ENCODE measurements at regions not wholly inside any gene's neighbourhood (a gene's known extent, or its start where the extent isn't known, plus 50 kb on each side); places are given as distances from the start of the nearest gene placed in this dataset.
A peak's percentile ranks its signal among the peaks of the same experiment; 100 is the strongest.

DNA sequence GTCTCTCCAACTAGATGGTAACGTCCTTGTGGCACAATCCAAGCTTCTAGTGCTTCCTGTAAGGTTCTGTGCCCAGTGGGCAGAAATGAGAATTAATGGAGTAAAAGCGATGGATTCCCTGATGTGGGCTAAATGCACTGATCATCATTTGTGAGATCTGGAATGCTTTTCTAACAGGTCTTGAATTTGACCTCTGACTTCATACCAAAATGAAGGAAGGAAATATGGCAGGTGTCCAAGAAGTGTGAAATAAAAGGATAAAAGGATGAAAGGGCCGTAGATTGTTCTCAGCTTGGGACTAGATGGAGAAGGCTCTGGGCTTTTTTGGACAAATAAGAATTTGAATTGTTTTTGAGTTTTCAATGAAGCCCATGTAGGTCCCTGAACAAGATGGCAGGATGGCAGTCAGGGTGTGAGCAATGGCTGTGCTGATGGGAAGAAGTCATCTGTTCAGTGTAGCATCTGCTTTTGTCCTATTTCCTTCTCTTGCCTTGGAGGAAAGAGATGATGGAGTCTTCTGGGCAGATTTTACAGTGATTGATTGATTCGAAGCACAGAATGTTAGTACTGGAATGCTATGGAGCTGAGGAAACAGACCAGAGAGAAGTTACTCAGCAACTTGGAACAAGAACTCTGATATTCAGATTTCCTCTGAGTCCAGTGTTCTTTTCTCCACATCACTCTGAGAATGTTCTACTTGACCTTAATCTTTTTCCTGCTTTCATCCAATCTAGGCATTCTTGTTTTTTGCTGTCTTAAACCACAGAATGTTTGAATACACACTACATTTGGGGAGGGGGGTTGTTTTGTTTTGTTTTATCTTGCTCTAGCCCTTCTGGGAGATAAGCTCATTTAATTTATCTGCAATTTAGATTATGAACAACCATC, 286.0 kb downstream of the HLX start:
- DNase-seq, result no peak

DNA sequence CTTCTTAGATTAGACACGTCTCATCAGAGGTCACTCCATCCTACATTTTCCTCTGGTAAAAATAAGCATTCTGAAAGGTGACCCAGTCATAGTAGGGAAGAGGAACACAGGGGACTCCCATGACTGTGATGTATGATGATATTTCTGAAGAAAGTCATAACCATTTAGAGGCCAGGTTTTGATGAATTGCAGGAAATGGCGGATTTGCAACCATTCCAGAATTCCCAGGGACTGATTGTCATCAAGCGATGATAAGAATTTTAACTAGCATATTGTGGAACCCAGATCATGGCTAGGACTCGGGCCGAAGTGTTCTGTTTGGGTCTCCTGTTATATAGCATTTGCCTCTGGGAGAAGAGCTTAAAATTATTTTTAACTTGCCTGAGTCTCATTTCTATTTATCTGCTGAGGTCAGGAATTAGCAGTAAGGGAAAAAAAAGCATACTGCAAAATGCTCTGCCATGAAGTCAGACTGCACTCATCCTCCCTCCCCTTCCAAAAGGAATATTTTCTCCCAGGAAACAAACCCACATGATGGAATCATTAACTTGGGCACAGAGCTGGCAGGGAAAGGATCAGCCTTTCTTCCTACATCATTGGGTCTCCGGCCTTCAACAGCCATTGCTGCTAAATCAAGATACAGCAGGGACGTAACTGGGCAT, 286.7 kb downstream of the HLX start:
- DNase-seq, result no peak

DNA sequence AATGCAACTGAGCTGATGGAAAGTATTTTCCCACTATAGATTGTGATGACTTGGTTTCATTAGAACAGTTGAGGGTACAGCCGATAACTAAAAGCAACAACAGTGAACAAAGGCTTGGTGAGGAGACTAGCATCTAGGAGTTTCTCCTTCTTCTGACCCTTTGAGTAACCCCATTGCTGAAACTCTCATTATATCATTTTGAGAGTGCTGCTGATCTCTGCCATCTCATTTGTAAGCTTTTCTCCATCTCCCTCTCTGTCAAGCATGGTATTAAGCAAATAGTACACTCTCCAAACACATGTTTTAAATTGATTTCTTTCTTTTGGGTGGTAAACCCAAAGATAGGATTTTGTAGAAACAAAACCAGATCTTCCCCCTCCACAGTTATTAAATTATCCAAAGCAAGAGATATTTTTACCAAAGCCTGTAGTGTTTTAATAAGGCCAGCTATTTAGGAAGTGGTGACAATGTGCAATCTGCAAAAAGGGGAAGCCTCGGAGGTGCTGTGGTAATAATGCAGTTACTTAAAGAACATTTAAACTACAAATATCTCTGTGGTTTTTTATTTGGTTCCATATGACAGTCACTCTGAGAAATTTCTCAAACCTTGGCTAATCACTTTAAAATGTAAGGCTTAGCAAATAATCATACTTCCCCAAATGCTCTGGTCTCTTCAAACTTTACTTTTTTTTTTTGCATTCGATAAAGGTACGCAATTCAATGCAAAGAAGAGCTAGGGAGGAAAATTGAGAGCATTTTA, 287.5 kb downstream of the HLX start:
- DNase-seq, result no peak

DNA sequence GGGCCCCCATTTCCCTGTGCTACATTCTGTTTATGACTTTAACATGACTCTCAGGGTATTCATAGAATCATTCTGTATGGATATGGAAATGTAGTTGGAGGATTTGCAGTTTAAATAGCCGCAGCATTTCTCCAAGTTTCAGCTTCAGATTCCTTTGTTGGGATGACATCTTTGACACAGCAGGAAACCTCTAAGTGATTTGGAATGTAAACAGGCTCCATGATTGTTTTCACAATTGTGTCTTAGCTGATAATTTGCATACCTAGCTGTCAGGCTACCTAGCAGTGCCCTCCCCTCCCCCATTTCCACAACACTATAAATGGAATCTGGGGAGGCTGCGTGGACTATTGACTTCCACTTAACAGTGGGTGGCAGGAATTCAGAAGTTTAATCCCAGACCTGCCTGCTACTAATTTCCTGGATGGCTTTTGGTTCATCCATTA, 290.2 kb downstream of the HLX start:
- no peak for DNase-seq

DNA sequence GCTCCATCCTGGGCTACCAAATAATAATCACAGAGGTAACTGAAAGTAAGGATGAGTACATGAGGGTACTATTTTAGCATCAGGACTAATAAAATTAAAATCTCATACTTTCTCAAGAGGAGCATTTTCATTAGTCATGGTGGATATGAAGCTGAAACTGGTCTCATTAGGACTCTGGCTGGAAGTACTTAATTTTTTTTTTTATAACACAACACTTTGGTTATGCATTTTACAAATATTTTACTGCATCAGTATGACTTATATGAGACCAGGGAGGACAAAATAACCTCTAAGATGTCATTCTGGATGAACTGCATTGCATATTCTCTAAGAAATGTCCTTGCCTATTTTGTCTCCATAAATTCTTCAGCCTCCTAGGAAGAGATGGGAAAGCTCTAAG, 290.9 kb downstream of the HLX start:
- no peak for DNase-seq

DNA sequence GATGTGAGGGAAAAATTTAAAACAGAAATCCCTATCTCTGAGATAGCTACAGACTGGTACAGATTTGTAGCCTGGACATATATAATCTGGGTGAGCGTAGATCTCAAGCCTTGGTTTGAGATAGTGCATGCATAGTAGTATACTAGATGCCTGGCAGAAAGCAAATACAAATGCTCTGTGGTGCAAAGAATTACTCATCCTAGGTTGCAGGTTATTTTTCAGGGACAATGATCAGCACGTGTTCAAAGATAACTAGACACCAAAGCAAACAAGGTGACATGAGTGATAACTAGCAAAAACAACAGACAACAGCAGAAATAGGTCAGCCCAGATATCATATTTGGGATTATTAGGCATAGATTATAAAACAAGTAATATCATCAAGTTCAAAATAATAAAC, 292.5 kb downstream of the HLX start:
- no peak for DNase-seq

DNA sequence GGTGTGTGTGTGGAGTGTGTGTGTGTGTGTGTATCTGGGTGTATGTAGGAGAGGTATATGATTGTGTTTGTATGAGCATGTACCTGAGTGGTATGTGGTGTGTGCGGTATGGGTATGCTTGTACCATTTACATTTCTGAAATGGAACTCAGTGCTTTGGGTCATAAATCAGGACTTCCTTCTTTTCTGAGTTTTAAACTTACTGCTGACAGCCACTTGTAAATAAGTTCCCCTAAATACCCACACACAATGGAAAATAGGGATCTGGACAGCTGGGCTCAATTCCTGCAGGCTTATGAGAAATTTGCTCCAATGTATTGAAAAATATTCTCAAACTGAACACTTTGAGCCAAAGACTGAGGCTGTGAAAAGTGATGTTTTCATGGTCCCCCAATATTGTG, 293.6 kb downstream of the HLX start:
- DNase-seq, result no peak

DNA sequence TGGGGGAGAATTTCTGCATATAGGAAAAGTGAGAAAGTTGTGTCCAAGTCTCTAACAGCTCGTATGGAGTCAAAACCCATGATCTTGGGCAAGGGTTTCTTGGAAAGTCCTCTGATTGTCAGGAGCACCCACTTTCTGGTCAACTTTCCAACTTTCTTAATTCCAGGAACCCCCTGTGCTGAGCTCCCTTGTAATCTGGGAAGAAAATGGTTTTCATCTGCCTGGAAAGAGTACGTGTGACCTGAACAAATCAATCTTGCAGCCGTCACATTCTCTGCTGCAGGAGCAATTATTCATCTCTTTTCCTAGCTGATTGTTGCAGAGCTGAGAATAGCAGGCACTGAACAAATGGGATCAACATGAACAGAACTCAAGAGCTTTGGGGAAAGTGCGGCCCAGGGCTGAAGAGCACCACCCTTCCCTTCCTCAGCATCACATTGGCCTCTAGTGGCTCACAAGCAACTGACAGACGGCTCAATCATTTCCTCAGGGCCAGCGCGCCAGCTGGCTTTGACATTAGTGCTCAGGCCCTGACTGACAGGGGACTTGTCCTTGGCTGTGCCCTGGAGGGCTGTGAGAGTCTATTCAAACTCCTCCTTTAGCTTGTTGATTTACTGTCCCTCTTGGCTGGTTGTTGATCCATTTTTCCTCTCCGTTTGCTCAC, 295.2 kb downstream of the HLX start:
- no peak for DNase-seq

DNA sequence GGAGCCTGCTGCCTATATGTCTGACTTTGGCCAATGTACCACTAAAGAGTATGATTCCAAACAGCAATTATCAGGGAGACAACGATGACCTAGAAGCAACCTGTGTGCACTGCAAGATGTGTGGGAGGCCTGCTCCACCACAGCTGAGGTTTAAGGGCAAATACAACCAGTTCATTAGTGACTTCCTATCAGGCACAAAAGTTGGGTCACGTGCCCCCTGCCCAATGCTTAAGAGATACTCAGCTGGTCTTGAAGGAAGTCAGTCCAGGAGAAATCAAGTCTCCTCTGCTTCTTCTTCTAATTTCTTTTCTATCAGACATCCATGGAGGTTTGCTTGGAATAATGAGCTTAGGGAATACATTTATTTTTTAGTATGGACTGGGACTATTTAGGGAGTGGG, 296.0 kb downstream of the HLX start:
- no peak for DNase-seq

DNA sequence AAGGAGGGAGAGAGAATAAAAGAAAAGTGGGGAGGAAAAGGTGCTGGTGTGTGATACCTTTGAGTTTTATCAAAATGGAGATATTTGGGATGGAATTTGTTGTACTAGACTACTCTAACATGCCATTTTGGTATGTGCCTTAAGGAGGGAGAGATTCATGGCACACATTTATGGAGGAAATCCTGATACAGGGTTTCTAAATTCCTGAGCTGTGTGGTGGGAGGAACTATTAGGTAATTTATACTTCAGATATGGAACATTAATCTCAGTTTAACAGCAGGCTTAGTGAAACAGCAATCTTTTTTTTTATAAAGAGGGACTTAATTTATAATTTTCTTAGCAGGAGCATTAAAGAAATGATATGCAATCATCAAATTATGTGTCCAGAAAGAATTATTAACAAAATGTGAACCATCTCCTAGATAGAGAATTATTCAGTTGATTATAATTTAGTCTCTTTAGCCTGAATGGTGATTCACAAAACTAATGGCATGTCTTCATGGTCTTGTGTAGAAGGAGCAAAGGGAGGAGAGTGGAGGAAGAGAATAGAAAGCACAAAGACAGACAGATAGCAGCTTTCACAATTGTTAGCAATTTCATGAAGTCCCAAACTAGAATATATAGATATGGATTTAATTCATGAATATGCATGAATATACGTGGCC, 301.6 kb downstream of the HLX start:
- no peak for DNase-seq

DNA sequence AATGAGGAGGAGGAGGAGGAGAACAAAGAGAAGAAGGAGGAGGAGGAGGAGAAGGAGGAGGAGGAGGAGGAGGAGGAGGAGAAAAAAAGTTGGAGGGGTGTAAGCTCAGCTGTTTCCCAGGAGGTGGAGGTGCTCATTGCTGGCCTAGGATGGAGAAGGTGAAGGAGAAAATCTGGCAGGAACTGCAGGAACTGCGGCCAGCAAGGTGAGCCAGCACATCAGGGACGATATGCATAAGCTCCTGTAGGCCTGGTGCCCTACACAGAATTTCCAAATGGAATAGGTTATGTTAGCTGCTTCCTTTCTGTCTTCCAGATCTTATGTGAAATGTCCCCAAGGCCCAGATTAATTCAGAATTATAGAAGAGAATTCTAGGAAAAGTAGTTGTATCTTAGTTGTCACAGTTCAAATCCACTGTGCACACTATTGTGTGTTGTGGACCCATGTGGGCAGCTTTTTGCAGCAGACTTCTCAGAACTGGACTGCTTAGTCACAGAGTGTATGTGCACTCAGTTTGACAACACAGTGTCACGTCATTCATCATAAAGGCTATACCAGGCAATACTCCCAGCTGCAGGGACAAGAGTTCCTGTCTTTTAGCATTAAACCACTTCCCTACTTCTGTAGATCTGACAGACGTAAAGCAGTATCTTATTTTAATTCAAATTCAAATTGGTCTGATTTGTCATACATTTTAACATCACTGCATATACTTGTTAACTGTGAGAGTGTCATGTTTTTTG, 303.7 kb downstream of the HLX start:
- no peak for DNase-seq

DNA sequence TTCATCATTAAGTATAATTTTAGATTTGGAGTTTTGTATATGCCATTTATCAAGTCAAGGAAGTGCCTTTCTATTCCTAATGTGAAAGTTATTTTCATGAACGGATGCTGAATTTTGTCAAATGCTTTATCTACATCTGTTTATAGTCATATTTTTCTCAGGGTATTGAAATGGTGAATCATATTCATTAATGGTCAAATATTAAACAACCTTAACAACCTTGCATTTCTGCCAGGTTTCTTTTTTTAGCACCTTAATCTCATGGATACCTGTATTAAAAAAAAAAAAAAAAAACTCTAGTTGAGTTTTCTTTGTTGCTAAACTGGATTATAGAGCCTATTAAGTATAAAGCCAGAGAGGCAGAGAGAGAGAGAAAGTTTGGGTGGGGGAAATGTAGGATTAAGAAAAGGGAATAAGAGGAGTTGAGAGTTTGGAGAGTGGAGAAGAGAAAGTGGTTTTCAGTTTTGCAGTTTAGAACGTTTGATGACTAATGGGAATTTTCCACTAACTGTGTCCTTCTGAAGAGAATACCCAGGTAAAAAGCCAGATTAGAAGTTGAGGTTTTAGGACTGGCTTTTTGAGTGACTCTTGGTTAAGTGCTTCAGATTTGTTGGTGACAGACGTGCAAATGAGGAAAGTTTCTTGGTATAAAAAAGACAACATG, 305.0 kb downstream of the HLX start:
- DNase-seq, result no peak

DNA sequence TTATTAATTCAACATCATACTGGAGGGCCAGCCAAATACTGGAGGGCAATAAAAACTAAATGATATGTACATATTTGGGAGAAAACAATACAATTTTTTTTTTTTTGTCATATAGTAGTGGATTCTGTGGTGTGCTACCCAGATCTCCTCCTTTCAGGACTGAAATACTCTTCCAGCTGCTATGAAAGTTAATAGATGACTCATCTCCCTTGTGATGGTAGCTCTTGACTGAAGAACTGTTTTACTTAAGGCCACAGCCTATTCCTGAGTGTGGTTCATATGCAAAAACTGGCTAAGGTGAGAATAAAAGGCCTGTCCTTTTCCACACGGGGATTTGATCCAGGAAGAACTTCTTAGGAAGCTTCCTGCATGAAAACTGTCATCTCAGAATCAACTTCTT, 307.9 kb downstream of the HLX start:
- DNase-seq, result no peak

DNA sequence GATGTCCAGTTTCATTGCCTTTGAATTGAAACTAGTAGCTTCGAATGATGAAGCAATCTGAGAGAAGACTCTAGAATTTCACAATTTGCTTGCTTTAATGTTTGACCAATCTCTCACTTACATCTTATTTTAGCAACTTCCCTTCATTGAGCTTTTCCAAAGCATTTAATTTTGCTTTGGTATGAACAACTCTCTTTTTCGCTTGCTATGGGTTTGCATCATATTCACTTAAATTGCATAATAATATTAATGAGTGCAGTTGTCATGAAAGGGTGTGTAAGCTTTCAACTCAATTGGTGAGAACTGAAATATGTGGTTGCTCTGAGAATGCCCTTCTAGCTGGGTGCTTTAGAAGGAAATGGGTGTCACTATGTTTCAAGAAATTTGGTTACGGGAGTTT, 309.2 kb downstream of the HLX start:
- no peak for DNase-seq

DNA sequence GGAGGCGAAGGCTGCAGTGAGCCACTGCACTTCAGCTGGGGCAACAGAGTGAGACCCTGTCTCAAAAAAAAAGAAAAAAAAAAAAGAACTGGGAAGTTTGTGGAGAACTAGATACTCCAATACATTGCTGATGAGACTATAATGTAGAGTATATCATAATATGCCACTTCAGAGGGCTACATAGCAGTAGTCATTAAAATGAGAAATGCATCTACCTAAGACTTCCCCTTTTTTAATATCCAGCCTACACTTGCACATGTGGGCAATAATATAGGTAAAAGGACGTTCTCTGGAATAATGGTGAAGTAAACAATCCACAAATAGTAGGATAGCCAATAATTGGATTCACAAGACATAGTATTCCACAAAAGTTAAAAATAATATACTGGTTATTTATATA, 311.0 kb downstream of the HLX start:
- no peak for DNase-seq

DNA sequence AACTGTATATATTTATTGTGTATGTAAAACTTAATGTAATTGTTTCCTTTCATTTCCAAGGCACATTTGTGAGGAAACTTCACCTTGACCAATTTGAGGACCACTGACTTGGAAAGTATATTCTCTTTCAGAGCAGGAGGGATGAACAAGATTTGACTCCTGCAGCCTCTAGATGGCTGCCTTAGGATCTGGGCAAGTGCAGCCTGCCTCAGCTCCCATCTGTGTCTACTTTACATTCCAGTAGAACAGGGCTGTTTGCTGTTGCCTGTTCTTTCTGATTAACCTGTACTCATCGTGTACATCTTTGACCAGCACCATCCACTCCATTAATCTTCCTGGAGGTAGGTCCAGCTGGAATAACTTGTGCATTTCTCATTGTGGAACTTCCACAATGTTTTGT, 312.8 kb downstream of the HLX start:
- no peak for DNase-seq

DNA sequence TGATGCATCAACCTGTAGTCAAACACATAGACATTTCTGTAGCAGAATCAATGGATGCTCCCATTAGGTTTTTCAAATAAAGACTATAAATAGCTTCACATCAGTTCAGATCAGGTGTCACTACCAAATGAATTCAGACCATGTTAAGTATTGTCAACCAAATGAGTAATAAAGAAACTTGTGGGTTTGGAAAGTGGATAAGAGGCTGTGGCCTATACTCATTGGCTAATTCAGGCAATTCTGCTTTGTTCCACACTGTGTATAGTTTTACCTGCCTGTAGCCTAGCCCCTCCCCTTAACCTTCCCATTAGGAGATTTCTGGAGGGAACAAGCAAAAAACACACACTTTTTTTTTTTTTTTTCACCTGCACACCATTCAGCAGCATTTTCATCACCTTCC, 321.2 kb downstream of the HLX start:
- DNase-seq, result no peak

DNA sequence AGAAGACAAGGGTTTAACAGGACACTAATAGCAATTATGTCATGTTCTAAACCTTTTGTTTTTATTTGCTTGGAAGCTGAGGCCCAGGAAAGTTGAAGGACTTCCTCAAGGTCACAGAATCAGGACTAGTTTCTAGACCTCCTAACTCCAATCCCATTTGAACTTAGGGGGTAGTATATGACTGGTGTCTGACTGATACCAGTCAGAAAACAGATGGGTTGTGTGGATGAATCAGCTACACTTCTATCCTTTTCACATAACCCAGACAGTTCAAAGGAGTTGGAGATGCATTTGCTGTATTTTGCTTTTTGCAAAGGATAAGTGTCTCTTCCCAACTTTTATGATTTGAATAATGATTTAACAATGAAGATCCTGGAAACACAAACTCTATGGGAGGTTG, 322.5 kb downstream of the HLX start:
- DNase-seq, result no peak

DNA sequence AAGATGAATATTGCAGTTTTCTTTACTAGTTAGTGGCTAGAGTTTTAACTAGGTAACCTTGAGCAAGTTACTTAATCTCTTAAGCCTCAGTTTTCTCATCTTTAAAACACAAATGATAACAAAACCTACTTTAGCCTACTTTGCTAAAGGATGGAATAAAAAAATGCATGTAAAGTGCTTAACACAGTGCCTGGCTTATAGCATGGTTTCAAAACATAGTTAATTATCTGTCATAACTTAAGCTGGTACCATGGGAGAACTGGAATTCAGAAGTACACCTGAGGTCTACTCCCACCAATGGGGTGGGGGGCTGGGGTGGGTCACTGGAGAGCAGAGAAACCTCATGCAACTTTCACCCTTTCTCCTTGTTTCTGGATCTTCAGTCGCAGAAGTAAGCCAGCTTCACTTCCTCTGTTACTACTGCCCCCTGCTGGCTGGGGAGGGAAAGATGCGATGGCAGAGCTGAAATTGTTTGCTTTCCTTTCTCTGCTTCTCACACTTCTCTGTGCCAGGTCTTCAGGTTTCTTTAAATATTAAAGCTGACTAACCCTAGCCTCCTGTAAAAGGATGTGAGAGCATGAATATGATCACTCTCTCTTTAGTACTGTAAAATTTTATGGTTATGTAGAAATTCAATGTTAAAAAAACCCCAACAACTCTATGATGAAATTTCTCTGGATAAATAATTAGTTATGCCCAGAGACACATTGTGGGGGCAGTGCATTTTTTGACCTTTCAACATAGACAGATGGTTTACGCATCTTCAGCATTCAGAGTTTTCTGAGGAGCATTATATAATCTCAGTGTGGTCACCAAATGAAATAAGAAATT, 324.2 kb downstream of the HLX start:
- DNase-seq, result peak; percentile 48

All from effector CD4-positive, alpha-beta T cell (primary cell).